Liver (tissue), 8 donors: ENCODE measurements at regions not wholly inside any gene's neighbourhood (a gene's known extent, or its start where the extent isn't known, plus 50 kb on each side); places are given as distances from the start of the nearest gene placed in this dataset.
A peak's percentile ranks its signal among the peaks of the same experiment; 100 is the strongest.

Experiments used
- DNase-seq: peaks from one replicate; pipeline ENCODE4 v3.0.0-alpha.2; 2017; ENCODE audit warnings: low spot score
- H3K27ac ChIP-seq, 2 donors: one replicate each; pipeline ENCODE4 v1.7.0; 2013; ENCODE audit warnings: inconsistent platforms in 2 of 2, low read length in 2 of 2, control low read depth in 1 of 2, low read depth in 1 of 2, mild to moderate bottlenecking in 1 of 2
- H3K27me3 ChIP-seq, 4 donors: one replicate each; pipeline versions ENCODE4 v1.6.1 to v1.7.0; 2013; ENCODE audit warnings: low read length in 3 of 4, inconsistent platforms in 1 of 4, mild to moderate bottlenecking in 1 of 4, moderate library complexity in 1 of 4; ENCODE audit not compliant: control insufficient read depth in 4 of 4, insufficient read depth in 4 of 4
- H3K36me3 ChIP-seq, 4 donors: one replicate each; pipeline versions ENCODE4 v1.6.1 to v1.7.0; 2013; ENCODE audit warnings: low read length in 3 of 4, mild to moderate bottlenecking in 3 of 4, low read depth in 1 of 4, moderate library complexity in 1 of 4; ENCODE audit not compliant: control insufficient read depth in 4 of 4, insufficient read depth in 3 of 4
- H3K4me1 ChIP-seq, 4 donors: one replicate each; pipeline versions ENCODE4 v1.6.1 to v1.7.0; 2013; ENCODE audit warnings: low read length in 3 of 4, mild to moderate bottlenecking in 3 of 4, moderate library complexity in 1 of 4; ENCODE audit not compliant: control insufficient read depth in 4 of 4, insufficient read depth in 4 of 4
- H3K4me3 ChIP-seq, 3 donors: one replicate each; pipeline versions ENCODE4 v1.6.1 to v1.7.0; 2013; ENCODE audit warnings: low read length in 3 of 3, control low read depth in 1 of 3, low read depth in 1 of 3, mild to moderate bottlenecking in 1 of 3
- H3K9ac ChIP-seq, 2 donors: one replicate each; pipeline ENCODE4 v1.7.0; 2013; ENCODE audit warnings: low read length in 2 of 2, mild to moderate bottlenecking in 2 of 2, moderate library complexity in 2 of 2, control low read depth in 1 of 2, low read depth in 1 of 2
- H3K9me3 ChIP-seq, 4 donors: one replicate each; pipeline versions ENCODE4 v1.6.1 to v1.7.0; 2013; ENCODE audit warnings: low read length in 3 of 4; ENCODE audit not compliant: control insufficient read depth in 4 of 4
- EGR1 ChIP-seq, 2 donors: IDR thresholded peaks; 2 replicates each; pipeline ENCODE4 v1.6.1; 2016 to 2018; ENCODE audit warnings: antibody characterized with exemption in 2 of 2, low read depth in 2 of 2
- FOXA1 ChIP-seq: IDR thresholded peaks from 2 replicates; pipeline ENCODE4 v1.6.1; 2016; ENCODE audit warnings: antibody characterized with exemption
- FOXA2 ChIP-seq: IDR thresholded peaks from 2 replicates; pipeline ENCODE4 v1.6.1; 2016; ENCODE audit warnings: antibody characterized with exemption
- GABPA ChIP-seq, 2 donors: IDR thresholded peaks in 1 of 2; conservative IDR thresholded peaks in 1 of 2; 2 replicates each; pipeline ENCODE4 v1.6.1; 2016; ENCODE audit warnings: antibody characterized with exemption in 2 of 2, mild to moderate bottlenecking in 1 of 2, moderate library complexity in 1 of 2
- HNF4A ChIP-seq, 2 donors: conservative IDR thresholded peaks; 2 replicates each; pipeline ENCODE4 v1.6.1; 2016; ENCODE audit warnings: antibody characterized with exemption in 2 of 2, mild to moderate bottlenecking in 2 of 2
- HNF4G ChIP-seq: IDR thresholded peaks from 2 replicates; pipeline ENCODE4 v1.6.1; 2016; ENCODE audit warnings: antibody characterized with exemption
- JUND ChIP-seq, 2 donors: IDR thresholded peaks; 2 replicates each; pipeline ENCODE4 v1.6.1; 2016; ENCODE audit warnings: antibody characterized with exemption in 2 of 2
- NR2F2 ChIP-seq: IDR thresholded peaks from 2 replicates; pipeline ENCODE4 v1.6.1; 2016; ENCODE audit warnings: antibody characterized with exemption
- RAD21 ChIP-seq, 2 donors: IDR thresholded peaks; 2 replicates each; pipeline ENCODE4 v1.6.1; 2016; ENCODE audit warnings: antibody characterized with exemption in 2 of 2, mild to moderate bottlenecking in 2 of 2
- RXRA ChIP-seq, 2 donors: IDR thresholded peaks; 2 replicates each; pipeline ENCODE4 v1.6.1; 2017 to 2018; ENCODE audit warnings: antibody characterized with exemption in 2 of 2, mild to moderate bottlenecking in 1 of 2
- SP1 ChIP-seq: IDR thresholded peaks from 2 replicates; pipeline ENCODE4 v1.6.1; 2018; ENCODE audit warnings: antibody characterized with exemption, mild to moderate bottlenecking
- TAF1 ChIP-seq: conservative IDR thresholded peaks from 2 replicates; pipeline ENCODE4 v1.6.1; 2016; ENCODE audit warnings: antibody characterized with exemption, mild to moderate bottlenecking
- YY1 ChIP-seq: IDR thresholded peaks from 2 replicates; pipeline ENCODE4 v1.6.1; 2016; ENCODE audit warnings: antibody characterized with exemption, mild to moderate bottlenecking
- WGBS: extraction: QIAGEN DNeasy Blood & Tissue Kit; methylation state at CpG from one replicate; pipeline ENCODE4 v1.1.7; 2013; 5-methylcytosine and 5-hydroxymethylcytosine counted together
- TF ChIP-seq, protein P1 (sequence below): fragments of 150-350 bp; IDR thresholded peaks from 2 replicates; pipeline ENCODE4 v1.5.1; 2017; ENCODE audit warnings: improper control_type of control experiment, low read depth, low read length; ENCODE audit not compliant: missing input control
- TF ChIP-seq, protein P2 (sequence below): IDR thresholded peaks from 2 replicates; pipeline ENCODE4 v1.6.1; 2016; ENCODE audit warnings: antibody characterized with exemption
- TF ChIP-seq, protein P3 (sequence below): IDR thresholded peaks from 2 replicates; pipeline ENCODE4 v1.6.1; 2016; ENCODE audit warnings: antibody characterized with exemption
- TF ChIP-seq, protein P4 (sequence below): IDR thresholded peaks from 2 replicates; pipeline ENCODE4 v1.6.1; 2016; ENCODE audit warnings: antibody characterized with exemption, mild to moderate bottlenecking
- TF ChIP-seq, protein P5 (sequence below): IDR thresholded peaks from 2 replicates; pipeline ENCODE4 v1.6.1; 2016; ENCODE audit warnings: antibody characterized with exemption
- donor health status: healthy.
- donor health status: healthy.
- donor health status: healthy.
- donor health status: healthy.
- donor health status: healthy.

DNA sequence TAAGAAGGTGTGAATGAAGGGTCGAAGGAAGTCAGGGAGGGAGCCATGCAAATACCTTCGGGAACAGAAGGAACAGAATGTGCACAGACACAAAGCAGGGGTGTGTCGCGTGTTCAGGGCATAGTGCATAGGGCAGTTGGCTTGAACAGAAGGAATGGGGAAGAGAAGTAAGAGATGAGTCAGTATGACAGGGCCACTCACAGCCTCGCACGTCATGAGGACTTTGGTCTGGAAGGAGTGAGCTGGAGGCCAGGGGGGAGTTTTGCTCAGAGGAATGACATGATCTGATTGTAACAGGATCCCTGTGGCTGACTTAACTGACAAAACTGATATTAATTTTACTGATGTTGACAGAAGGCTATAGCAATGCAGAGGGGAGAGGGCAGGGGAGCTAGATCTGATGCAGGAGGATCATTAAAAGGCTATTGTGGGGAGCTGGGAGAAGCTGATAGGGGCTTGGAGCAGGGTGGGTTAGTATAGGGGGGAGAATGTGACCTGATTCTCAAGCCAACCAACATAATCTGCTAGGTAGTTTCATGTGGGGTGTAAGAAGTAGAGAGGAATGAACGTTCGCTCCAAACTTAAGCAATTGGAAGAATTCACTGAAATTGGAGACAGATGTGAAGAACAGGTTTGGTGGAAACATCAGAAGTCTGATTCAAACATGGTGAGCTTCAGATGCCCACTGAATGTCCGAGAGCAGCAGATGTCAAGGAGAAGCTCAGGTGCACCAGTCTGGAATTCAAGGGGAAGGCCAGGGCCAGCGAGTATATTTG lies 60.4 kb upstream of the COPS8 start:
- 73% methylated on average over 10 of the region's 10 CpGs for WGBS
- DNase-seq = no peak
- TF ChIP-seq YY1 = peak; percentile 23
- peak in 1 of 2 donors; percentile 84 for TF ChIP-seq JUND (IDR thresholded peaks at IDR 0.05)
- TF ChIP-seq FOXA1 = no peak
- TF ChIP-seq, protein P1, sequence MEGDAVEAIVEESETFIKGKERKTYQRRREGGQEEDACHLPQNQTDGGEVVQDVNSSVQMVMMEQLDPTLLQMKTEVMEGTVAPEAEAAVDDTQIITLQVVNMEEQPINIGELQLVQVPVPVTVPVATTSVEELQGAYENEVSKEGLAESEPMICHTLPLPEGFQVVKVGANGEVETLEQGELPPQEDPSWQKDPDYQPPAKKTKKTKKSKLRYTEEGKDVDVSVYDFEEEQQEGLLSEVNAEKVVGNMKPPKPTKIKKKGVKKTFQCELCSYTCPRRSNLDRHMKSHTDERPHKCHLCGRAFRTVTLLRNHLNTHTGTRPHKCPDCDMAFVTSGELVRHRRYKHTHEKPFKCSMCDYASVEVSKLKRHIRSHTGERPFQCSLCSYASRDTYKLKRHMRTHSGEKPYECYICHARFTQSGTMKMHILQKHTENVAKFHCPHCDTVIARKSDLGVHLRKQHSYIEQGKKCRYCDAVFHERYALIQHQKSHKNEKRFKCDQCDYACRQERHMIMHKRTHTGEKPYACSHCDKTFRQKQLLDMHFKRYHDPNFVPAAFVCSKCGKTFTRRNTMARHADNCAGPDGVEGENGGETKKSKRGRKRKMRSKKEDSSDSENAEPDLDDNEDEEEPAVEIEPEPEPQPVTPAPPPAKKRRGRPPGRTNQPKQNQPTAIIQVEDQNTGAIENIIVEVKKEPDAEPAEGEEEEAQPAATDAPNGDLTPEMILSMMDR = no peak
- TF ChIP-seq GABPA (IDR thresholded peaks at IDR 0.05 in 1 of 2, conservative IDR thresholded peaks at IDR 0.05 in 1 of 2) = no peak
- peak; percentile 76 to 94 for TF ChIP-seq HNF4A (conservative IDR thresholded peaks at IDR 0.05)
- TF ChIP-seq, protein P2, sequence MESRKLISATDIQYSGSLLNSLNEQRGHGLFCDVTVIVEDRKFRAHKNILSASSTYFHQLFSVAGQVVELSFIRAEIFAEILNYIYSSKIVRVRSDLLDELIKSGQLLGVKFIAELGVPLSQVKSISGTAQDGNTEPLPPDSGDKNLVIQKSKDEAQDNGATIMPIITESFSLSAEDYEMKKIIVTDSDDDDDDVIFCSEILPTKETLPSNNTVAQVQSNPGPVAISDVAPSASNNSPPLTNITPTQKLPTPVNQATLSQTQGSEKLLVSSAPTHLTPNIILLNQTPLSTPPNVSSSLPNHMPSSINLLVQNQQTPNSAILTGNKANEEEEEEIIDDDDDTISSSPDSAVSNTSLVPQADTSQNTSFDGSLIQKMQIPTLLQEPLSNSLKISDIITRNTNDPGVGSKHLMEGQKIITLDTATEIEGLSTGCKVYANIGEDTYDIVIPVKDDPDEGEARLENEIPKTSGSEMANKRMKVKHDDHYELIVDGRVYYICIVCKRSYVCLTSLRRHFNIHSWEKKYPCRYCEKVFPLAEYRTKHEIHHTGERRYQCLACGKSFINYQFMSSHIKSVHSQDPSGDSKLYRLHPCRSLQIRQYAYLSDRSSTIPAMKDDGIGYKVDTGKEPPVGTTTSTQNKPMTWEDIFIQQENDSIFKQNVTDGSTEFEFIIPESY = no peak
- peak; percentile 38 for TF ChIP-seq HNF4G
- TF ChIP-seq, protein P3, sequence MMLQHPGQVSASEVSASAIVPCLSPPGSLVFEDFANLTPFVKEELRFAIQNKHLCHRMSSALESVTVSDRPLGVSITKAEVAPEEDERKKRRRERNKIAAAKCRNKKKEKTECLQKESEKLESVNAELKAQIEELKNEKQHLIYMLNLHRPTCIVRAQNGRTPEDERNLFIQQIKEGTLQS = no peak
- TF ChIP-seq EGR1 (IDR thresholded peaks at IDR 0.05; ENCODE audit: low read depth in 2 of 2) = no peak
- peak; percentile 12 to 81 for TF ChIP-seq RXRA (IDR thresholded peaks at IDR 0.05)
- no peak for TF ChIP-seq NR2F2
- no peak for TF ChIP-seq TAF1
- TF ChIP-seq, protein P4, sequence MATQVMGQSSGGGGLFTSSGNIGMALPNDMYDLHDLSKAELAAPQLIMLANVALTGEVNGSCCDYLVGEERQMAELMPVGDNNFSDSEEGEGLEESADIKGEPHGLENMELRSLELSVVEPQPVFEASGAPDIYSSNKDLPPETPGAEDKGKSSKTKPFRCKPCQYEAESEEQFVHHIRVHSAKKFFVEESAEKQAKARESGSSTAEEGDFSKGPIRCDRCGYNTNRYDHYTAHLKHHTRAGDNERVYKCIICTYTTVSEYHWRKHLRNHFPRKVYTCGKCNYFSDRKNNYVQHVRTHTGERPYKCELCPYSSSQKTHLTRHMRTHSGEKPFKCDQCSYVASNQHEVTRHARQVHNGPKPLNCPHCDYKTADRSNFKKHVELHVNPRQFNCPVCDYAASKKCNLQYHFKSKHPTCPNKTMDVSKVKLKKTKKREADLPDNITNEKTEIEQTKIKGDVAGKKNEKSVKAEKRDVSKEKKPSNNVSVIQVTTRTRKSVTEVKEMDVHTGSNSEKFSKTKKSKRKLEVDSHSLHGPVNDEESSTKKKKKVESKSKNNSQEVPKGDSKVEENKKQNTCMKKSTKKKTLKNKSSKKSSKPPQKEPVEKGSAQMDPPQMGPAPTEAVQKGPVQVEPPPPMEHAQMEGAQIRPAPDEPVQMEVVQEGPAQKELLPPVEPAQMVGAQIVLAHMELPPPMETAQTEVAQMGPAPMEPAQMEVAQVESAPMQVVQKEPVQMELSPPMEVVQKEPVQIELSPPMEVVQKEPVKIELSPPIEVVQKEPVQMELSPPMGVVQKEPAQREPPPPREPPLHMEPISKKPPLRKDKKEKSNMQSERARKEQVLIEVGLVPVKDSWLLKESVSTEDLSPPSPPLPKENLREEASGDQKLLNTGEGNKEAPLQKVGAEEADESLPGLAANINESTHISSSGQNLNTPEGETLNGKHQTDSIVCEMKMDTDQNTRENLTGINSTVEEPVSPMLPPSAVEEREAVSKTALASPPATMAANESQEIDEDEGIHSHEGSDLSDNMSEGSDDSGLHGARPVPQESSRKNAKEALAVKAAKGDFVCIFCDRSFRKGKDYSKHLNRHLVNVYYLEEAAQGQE = no peak
- peak; percentile 38 for TF ChIP-seq SP1
- TF ChIP-seq, protein P5, sequence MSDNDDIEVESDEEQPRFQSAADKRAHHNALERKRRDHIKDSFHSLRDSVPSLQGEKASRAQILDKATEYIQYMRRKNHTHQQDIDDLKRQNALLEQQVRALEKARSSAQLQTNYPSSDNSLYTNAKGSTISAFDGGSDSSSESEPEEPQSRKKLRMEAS = no peak
- peak; percentile 28 for TF ChIP-seq FOXA2
- peak in 1 of 2 donors; percentile 22 for TF ChIP-seq RAD21 (IDR thresholded peaks at IDR 0.05)
- peaks cover 0 to 5% (median 1%) of the 10 kb centered on the region in 4 donors for H3K4me1 ChIP-seq
- H3K4me3 ChIP-seq = no peak overlapping the region
- H3K27ac ChIP-seq = peak overlapping the region in 1 of 2 donors; percentile 82
- H3K9me3 ChIP-seq = peaks cover 0 to 3% (median 0%) of the 10 kb centered on the region in 4 donors
- H3K27me3 ChIP-seq = no peaks in the 10 kb centered on the region
- H3K36me3 ChIP-seq = no peaks in the 10 kb centered on the region
- peak overlapping the region in 1 of 2 donors; percentile 25 for H3K9ac ChIP-seq
